Neural progenitor cell (in vitro differentiated cells): ENCODE measurements at regions not wholly inside any gene's neighbourhood (a gene's known extent, or its start where the extent isn't known, plus 50 kb on each side); places are given as distances from the start of the nearest gene placed in this dataset.

Source experiments
- DNase-seq: peaks from one replicate; pipeline ENCODE4 v3.0.0-alpha.2; 2016; ENCODE audit warnings: low spot score
- H2AFZ ChIP-seq: fragments of 200-600 bp; sonication (generic); replicated peaks from 2 replicates; pipeline ENCODE4 v1.6.1; 2016; ENCODE audit warnings: antibody characterized with exemption
- H3F3A ChIP-seq: fragments of 200-600 bp; sonication (generic); 2 replicates; pipeline ENCODE4 v1.6.1; 2016; ENCODE audit warnings: antibody characterized with exemption, low read depth
- H3K27ac ChIP-seq: fragments of 200-600 bp; sonication (generic); 2 replicates; pipeline ENCODE4 v1.5.1; 2016; ENCODE audit warnings: mild to moderate bottlenecking
- H3K27me3 ChIP-seq: fragments of 200-600 bp; sonication (generic); 2 replicates; pipeline ENCODE4 v1.6.1; 2016; ENCODE audit warnings: mild to moderate bottlenecking, moderate library complexity
- H3K36me3 ChIP-seq: fragments of 200-600 bp; sonication (generic); 2 replicates; pipeline ENCODE4 v1.5.1; 2016
- H3K4me1 ChIP-seq: fragments of 200-600 bp; sonication (generic); 2 replicates; pipeline ENCODE4 v1.6.1; 2016; ENCODE audit warnings: mixed run types
- H3K4me2 ChIP-seq: fragments of 200-600 bp; sonication (generic); 2 replicates; pipeline ENCODE4 v1.6.1; 2016
- H3K4me3 ChIP-seq: fragments of 200-600 bp; sonication (generic); 2 replicates; pipeline ENCODE4 v1.5.1; 2016
- H3K79me2 ChIP-seq: fragments of 200-600 bp; sonication (generic); 2 replicates; pipeline ENCODE4 v1.6.1; 2016; ENCODE audit warnings: low read depth
- H3K9ac ChIP-seq: fragments of 200-600 bp; sonication (generic); 2 replicates; pipeline ENCODE4 v1.6.1; 2016
- H3K9me3 ChIP-seq: fragments of 200-600 bp; sonication (generic); 2 replicates; pipeline ENCODE4 v1.5.1; 2016; ENCODE audit warnings: low read depth
- H4K20me1 ChIP-seq: fragments of 200-600 bp; sonication (generic); 2 replicates; pipeline ENCODE4 v1.6.1; 2016; ENCODE audit warnings: low read depth
- H3K27ac Mint-ChIP-seq: 3 replicates; pipeline ENCODE4 v1.8.0; 2021; ENCODE audit warnings: mixed read lengths
- H3K27me3 Mint-ChIP-seq: 2 replicates; pipeline ENCODE4 v1.8.0; 2022; ENCODE audit warnings: low read depth, mild to moderate bottlenecking, inconsistent platforms, moderate library complexity, mixed read lengths; ENCODE audit not compliant: insufficient read depth
- H3K36me3 Mint-ChIP-seq: 3 replicates; pipeline ENCODE4 v1.8.0; 2021; ENCODE audit warnings: mixed read lengths
- H3K4me1 Mint-ChIP-seq: 3 replicates; pipeline ENCODE4 v1.8.0; 2021; ENCODE audit warnings: mixed read lengths
- H3K4me3 Mint-ChIP-seq: 3 replicates; pipeline ENCODE4 v1.8.0; 2021; ENCODE audit warnings: mild to moderate bottlenecking, moderate library complexity, mixed read lengths
- H3K9me3 Mint-ChIP-seq: 3 replicates; pipeline ENCODE4 v1.8.0; 2020; ENCODE audit warnings: mixed read lengths
- EZH2 ChIP-seq: fragments of 200-600 bp; sonication (generic); IDR thresholded peaks from 2 replicates; pipeline ENCODE4 v1.6.1; 2017; ENCODE audit warnings: antibody characterized with exemption, mild to moderate bottlenecking, moderate library complexity
- EZH2phosphoT487 ChIP-seq: fragments of 200-600 bp; sonication (generic); IDR thresholded peaks from 2 replicates; pipeline ENCODE4 v1.6.1; 2017; ENCODE audit warnings: antibody characterized with exemption
- TF ChIP-seq, protein P1 (sequence below): fragments of 200-600 bp; sonication (generic); IDR thresholded peaks from 2 replicates; pipeline ENCODE4 v1.5.1; 2017; ENCODE audit warnings: antibody characterized with exemption, mild to moderate bottlenecking

DNA sequence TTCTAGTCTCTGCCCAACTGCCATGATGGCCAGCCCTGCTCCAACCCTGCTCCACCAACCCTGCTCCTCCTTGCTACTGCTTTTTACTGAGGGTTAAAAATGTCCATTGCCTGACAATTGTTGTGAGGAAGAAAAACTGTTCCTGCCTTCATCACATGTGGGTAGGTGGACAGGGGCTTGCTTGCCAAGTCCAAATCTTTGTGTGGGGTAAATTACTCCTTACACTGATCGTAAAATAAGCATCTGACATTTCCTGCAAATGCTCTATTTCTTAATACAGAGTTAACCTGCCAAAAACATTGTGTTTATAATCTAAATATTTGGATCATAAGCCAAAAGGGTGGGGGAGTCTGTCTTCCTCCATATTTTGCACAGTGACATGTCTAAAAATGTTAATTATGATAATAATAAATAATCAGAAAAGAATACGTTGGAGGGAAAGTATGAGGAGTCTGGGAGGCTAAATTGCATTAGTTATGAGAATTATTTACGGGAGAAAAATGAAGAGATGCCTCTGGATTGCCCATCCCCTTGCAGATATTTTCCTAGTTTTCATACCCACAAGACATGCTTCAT is 242.5 kb upstream of the TBL1XR1 start:
- TF ChIP-seq EZH2 (no peak), EZH2phosphoT487 (no peak)
- TF ChIP-seq, protein P1, sequence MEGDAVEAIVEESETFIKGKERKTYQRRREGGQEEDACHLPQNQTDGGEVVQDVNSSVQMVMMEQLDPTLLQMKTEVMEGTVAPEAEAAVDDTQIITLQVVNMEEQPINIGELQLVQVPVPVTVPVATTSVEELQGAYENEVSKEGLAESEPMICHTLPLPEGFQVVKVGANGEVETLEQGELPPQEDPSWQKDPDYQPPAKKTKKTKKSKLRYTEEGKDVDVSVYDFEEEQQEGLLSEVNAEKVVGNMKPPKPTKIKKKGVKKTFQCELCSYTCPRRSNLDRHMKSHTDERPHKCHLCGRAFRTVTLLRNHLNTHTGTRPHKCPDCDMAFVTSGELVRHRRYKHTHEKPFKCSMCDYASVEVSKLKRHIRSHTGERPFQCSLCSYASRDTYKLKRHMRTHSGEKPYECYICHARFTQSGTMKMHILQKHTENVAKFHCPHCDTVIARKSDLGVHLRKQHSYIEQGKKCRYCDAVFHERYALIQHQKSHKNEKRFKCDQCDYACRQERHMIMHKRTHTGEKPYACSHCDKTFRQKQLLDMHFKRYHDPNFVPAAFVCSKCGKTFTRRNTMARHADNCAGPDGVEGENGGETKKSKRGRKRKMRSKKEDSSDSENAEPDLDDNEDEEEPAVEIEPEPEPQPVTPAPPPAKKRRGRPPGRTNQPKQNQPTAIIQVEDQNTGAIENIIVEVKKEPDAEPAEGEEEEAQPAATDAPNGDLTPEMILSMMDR = no peak
- no peaks in the 10 kb centered on the region for H3K27me3 ChIP-seq
- H3K9me3 Mint-ChIP-seq = no peaks in the 10 kb centered on the region
- no peak overlapping the region for H3K4me3 Mint-ChIP-seq
- H3K4me1 Mint-ChIP-seq = no peaks in the 10 kb centered on the region
- no peaks in the 10 kb centered on the region for H3F3A ChIP-seq
- no peak overlapping the region for H2AFZ ChIP-seq
- no peaks in the 10 kb centered on the region for H3K79me2 ChIP-seq
- H3K4me3 ChIP-seq = no peak overlapping the region
- DNase-seq = no peak
- no peak overlapping the region for H3K4me2 ChIP-seq
- H3K27ac ChIP-seq = no peak overlapping the region
- no peaks in the 10 kb centered on the region for H4K20me1 ChIP-seq
- H3K9ac ChIP-seq = no peak overlapping the region
- H3K9me3 ChIP-seq = no peaks in the 10 kb centered on the region
- no peaks in the 10 kb centered on the region for H3K27me3 Mint-ChIP-seq
- no peak overlapping the region for H3K27ac Mint-ChIP-seq
- no peaks in the 10 kb centered on the region for H3K4me1 ChIP-seq
- no peaks in the 10 kb centered on the region for H3K36me3 ChIP-seq
- H3K36me3 Mint-ChIP-seq = no peaks in the 10 kb centered on the region

DNA sequence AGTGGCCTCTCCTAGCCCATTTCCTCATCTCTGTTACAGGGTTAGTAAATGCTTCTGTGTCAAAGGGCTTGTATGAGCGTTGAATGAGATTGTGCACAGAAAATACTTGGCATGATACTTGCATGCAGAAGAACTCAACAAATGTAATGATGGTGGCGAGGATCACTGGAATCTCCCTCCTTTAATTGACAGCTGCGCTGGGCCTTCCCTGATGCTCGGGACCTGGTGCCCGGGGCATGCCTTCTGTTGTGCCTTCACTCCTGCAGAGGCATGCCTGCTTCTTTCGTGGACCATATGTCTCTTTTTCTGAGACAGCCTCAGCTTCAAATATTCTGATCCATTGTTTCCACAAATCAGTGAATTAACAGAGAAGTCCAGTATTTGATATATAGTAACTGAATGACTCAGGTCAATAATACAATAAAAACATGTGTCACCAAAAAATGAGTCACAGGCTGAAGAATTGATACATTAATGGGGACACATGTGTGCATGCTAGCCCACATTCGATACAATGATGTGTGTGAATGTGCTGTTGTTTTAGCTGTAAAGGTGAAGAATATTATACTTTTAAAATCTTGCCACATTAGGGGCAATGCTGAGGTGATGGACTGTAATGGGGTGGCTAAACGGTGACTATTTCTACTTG is 243.3 kb upstream of the TBL1XR1 start:
- no peak for DNase-seq
- Histone ChIP-seq H3K9ac (no peak overlapping the region), H3F3A (no peaks in the 10 kb centered on the region), H3K79me2 (no peaks in the 10 kb centered on the region), H4K20me1 (no peaks in the 10 kb centered on the region), H3K27me3 (no peaks in the 10 kb centered on the region), H3K4me1 (no peaks in the 10 kb centered on the region), H2AFZ (no peak overlapping the region), H3K4me2 (no peak overlapping the region), H3K4me3 (no peak overlapping the region), H3K9me3 (no peaks in the 10 kb centered on the region), H3K36me3 (no peaks in the 10 kb centered on the region), H3K27ac (no peak overlapping the region)
- Mint-ChIP-seq H3K27ac (no peak overlapping the region), H3K4me1 (no peaks in the 10 kb centered on the region), H3K36me3 (no peaks in the 10 kb centered on the region), H3K9me3 (no peaks in the 10 kb centered on the region), H3K27me3 (no peaks in the 10 kb centered on the region), H3K4me3 (no peak overlapping the region)
- TF ChIP-seq EZH2phosphoT487 = no peak
- no peak for TF ChIP-seq EZH2
- TF ChIP-seq, protein P1 = no peak

DNA sequence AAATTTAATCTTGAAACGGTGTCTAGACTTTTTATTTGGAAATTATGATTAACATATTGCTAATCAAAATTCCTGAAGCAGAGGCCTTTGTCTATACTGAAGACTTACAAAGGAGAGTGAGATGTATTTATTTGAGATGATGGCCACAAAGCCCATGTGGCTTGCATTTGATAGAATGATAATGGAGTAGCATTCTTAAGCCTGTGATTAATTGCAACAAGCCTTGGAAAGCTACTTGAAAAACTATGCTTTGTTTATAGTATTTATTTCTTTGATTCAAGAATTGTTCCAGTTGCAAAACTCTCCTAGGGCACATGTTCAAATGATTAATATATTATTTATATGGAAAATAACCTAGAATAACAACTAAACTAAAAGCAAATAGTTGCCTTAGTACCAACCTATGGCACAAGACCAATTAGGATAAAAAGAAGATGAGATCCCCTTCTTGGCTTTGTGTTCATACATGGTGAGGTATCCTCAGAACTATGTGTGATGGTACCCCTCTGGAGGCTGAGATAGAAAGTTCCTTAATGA is 244.1 kb upstream of the TBL1XR1 start:
- H3K27ac ChIP-seq = no peak overlapping the region
- H3K4me1 ChIP-seq = no peaks in the 10 kb centered on the region
- H3K4me3 Mint-ChIP-seq = no peak overlapping the region
- no peaks in the 10 kb centered on the region for H3F3A ChIP-seq
- no peaks in the 10 kb centered on the region for H4K20me1 ChIP-seq
- no peaks in the 10 kb centered on the region for H3K27me3 ChIP-seq
- no peaks in the 10 kb centered on the region for H3K9me3 ChIP-seq
- no peak overlapping the region for H3K4me2 ChIP-seq
- H3K9ac ChIP-seq = no peak overlapping the region
- no peaks in the 10 kb centered on the region for H3K9me3 Mint-ChIP-seq
- DNase-seq = no peak
- no peaks in the 10 kb centered on the region for H3K27me3 Mint-ChIP-seq
- H3K36me3 ChIP-seq = no peaks in the 10 kb centered on the region
- no peak overlapping the region for H3K4me3 ChIP-seq
- TF ChIP-seq, protein P1 = no peak
- no peak for TF ChIP-seq EZH2phosphoT487
- TF ChIP-seq EZH2 = no peak
- H3K4me1 Mint-ChIP-seq = peaks cover 6% of the 10 kb centered on the region
- H3K27ac Mint-ChIP-seq = no peak overlapping the region
- H3K36me3 Mint-ChIP-seq = no peaks in the 10 kb centered on the region
- H2AFZ ChIP-seq = no peak overlapping the region
- no peaks in the 10 kb centered on the region for H3K79me2 ChIP-seq
